Lung (tissue), 11 donors: ENCODE measurements at regions not wholly inside any gene's neighbourhood (a gene's known extent, or its start where the extent isn't known, plus 50 kb on each side); places are given as distances from the start of the nearest gene placed in this dataset.

Experiments
- ATAC-seq: fragments of 200-7000 bp; cut with Tn5 transposase; one replicate; pipeline ENCODE4 v1.9.1; 2020; ENCODE audit warnings: moderate number of reproducible peaks; ENCODE audit not compliant: insufficient read depth, low FRiP score
- DNase-seq, 3 donors: peaks; one replicate each; pipeline ENCODE4 v3.0.0-alpha.2; 2013 to 2017
- H3K27ac ChIP-seq, 2 donors: one replicate each; pipeline ENCODE4 v1.5.1; 2013; ENCODE audit warnings: mild to moderate bottlenecking in 2 of 2, moderate library complexity in 2 of 2, control low read depth in 1 of 2, inconsistent platforms in 1 of 2, low read depth in 1 of 2, low read length in 1 of 2
- H3K27me3 ChIP-seq, 3 donors: one replicate each; pipeline ENCODE4 v1.5.1; 2013; ENCODE audit warnings: low read length in 2 of 3; ENCODE audit not compliant: control insufficient read depth in 3 of 3, insufficient read depth in 3 of 3
- H3K36me3 ChIP-seq, 4 donors: one replicate each; pipeline ENCODE4 v1.5.1; 2013; ENCODE audit warnings: low read length in 4 of 4, mild to moderate bottlenecking in 1 of 4, moderate library complexity in 1 of 4; ENCODE audit not compliant: control insufficient read depth in 4 of 4, insufficient read depth in 4 of 4
- H3K4me1 ChIP-seq, 5 donors: one replicate each; pipeline ENCODE4 v1.5.1; 2013; ENCODE audit warnings: low read length in 5 of 5, mild to moderate bottlenecking in 2 of 5, moderate library complexity in 1 of 5; ENCODE audit not compliant: control insufficient read depth in 5 of 5, insufficient read depth in 5 of 5
- H3K4me3 ChIP-seq: one replicate; pipeline ENCODE4 v1.5.1; 2013; ENCODE audit warnings: mild to moderate bottlenecking, control low read depth, moderate library complexity
- H3K9ac ChIP-seq, 2 donors: one replicate each; pipeline ENCODE4 v1.5.1; 2013; ENCODE audit warnings: low read length in 2 of 2, control low read depth in 1 of 2; ENCODE audit not compliant: insufficient read depth in 1 of 2
- H3K9me3 ChIP-seq, 4 donors: one replicate each; pipeline ENCODE4 v1.5.1; 2013; ENCODE audit warnings: low read length in 3 of 4, mild to moderate bottlenecking in 1 of 4, moderate library complexity in 1 of 4; ENCODE audit not compliant: control insufficient read depth in 4 of 4, insufficient read depth in 3 of 4
- WGBS, 2 donors: extraction: QIAGEN DNeasy Blood & Tissue Kit; methylation state at CpG; one replicate each; pipeline ENCODE4 v1.1.7; 2013; 5-methylcytosine and 5-hydroxymethylcytosine counted together
- TF ChIP-seq, protein P1 (sequence below): IDR thresholded peaks from 2 replicates; pipeline ENCODE4 v1.5.1; 2012; ENCODE audit warnings: mild to moderate bottlenecking; ENCODE audit errors: control extremely low read depth, extremely low read depth
- donor health status: control.
- donor health status: control.
- donor health status: Bipolar disorder and iron deficiency.
- donor health status: healthy.
- donor health status: DM: yes; HTN: yes; CAD: no.

DNA sequence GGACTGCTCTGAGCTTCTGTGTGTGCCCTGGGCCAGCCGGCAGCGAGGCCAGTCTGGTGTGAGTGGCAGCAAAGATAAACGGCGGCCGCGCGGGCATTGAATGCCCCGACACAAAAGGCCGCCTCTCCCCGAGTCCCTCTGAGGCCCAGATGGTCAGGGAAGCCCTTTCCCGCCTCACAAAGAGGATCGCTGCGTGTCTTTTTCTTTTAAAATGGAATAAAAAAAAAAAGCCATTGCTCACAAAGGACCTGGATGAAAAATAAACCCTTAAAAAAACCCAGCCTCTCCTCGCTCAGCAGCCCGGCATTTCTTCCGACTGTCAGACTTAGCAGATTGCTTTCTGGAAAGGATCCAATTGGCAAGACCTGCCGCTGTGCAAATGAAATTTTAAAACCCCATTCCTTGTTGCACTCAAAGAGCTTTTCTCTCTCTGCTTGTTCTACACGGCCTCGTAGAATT, 578.7 kb downstream of the BCOR start:
- Histone ChIP-seq H3K27ac (peak overlapping the region in 1 of 2 donors; percentile 90), H3K4me3 (no peak overlapping the region), H3K36me3 (no peaks in the 10 kb centered on the region), H3K4me1 (peaks cover 0 to 31% (median 6%) of the 10 kb centered on the region in 5 donors), H3K9me3 (peaks cover 0 to 9% (median 0%) of the 10 kb centered on the region in 4 donors), H3K27me3 (peaks cover 0 to 8% (median 0%) of the 10 kb centered on the region in 3 donors), H3K9ac (peak overlapping the region in 1 of 2 donors; percentile 49)
- ATAC-seq, result no peak
- peak; percentile 78 to 96 (median 91) for DNase-seq
- TF ChIP-seq, protein P1, sequence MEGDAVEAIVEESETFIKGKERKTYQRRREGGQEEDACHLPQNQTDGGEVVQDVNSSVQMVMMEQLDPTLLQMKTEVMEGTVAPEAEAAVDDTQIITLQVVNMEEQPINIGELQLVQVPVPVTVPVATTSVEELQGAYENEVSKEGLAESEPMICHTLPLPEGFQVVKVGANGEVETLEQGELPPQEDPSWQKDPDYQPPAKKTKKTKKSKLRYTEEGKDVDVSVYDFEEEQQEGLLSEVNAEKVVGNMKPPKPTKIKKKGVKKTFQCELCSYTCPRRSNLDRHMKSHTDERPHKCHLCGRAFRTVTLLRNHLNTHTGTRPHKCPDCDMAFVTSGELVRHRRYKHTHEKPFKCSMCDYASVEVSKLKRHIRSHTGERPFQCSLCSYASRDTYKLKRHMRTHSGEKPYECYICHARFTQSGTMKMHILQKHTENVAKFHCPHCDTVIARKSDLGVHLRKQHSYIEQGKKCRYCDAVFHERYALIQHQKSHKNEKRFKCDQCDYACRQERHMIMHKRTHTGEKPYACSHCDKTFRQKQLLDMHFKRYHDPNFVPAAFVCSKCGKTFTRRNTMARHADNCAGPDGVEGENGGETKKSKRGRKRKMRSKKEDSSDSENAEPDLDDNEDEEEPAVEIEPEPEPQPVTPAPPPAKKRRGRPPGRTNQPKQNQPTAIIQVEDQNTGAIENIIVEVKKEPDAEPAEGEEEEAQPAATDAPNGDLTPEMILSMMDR, result no peak
- 40 to 47% methylated on average over 17 to 19 of the region's 19 CpGs for WGBS, 2 donors

DNA sequence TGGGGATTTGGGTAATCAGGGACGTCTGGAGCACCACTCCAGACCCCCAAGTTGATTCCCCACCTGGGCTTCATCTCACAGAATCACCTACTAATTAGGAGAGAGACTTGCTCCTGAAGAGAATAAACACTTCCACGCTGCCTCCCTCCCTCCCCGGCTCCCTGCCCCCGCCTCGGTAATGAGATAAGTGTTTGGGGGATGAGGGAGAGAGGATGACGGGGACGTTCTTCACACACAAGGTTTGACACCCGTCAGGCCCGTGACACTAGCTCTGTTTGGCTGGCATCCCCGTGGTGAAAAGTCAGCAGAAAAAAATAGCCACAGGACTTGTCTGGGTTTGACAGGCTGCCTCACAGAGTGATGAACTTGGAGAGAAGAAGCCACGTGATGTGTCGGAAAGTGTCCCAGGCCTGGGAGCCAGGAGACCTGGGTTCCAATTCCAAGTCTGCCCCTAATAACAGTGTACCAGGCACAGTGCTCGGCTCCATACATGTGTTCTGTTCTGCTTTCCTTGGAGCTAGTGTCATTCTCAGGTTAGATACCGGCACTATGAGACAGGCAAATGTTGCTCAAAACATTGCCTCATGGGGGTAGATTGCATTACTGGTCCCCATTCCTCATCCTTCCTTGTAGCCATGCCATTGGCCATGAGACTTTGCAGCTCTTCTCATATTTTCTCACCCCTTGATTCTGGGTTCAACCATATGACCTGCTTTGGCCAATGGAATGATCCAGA, 578.0 kb downstream of the BCOR start:
- peaks cover 0 to 8% (median 0%) of the 10 kb centered on the region in 3 donors for H3K27me3 ChIP-seq
- H3K4me1 ChIP-seq, result peaks cover 0 to 31% (median 5%) of the 10 kb centered on the region in 5 donors
- H3K9me3 ChIP-seq, result peaks cover 0 to 8% (median 0%) of the 10 kb centered on the region in 4 donors
- TF ChIP-seq, protein P1, result no peak
- DNase-seq (peak in 2 of 3 donors; percentile 34 to 46), ATAC-seq (no peak)
- H3K9ac ChIP-seq, result peak overlapping the region in 1 of 2 donors; percentile 49
- H3K27ac ChIP-seq, result peak overlapping the region in 1 of 2 donors; percentile 90
- H3K36me3 ChIP-seq, result no peaks in the 10 kb centered on the region
- WGBS, 2 donors, result 60 to 70% methylated on average over 12 to 14 of the region's 14 CpGs
- H3K4me3 ChIP-seq, result no peak overlapping the region

DNA sequence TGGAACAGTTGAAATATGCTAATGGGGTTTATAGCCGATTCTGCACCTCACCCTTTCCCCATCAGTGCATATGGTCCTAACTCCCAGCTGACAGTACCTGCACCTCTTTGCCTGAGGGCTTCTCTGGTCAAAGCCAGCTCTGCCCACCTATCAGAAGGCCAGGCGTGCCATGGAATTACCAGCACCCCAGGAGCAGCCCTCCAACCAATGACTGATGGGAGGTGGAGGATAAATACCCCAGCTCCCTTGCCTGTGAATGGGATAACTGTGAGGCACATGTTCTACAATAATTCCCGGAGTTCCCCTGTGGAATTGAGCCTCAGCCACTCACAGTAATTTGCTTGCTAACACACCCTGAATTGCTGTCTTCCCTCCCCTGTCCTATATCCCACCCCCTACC, 572.0 kb downstream of the BCOR start:
- no peak overlapping the region for H3K4me3 ChIP-seq
- TF ChIP-seq, protein P1, result no peak
- no peak for ATAC-seq
- 80 to 97% methylated on average over 3 of the region's 3 CpGs for WGBS, 2 donors
- H3K4me1 ChIP-seq, result no peaks in the 10 kb centered on the region
- no peak for DNase-seq
- H3K27me3 ChIP-seq, result peaks cover 0 to 12% (median 5%) of the 10 kb centered on the region in 3 donors
- no peak overlapping the region for H3K27ac ChIP-seq
- H3K9ac ChIP-seq, result no peak overlapping the region
- no peaks in the 10 kb centered on the region for H3K36me3 ChIP-seq
- peaks cover 0 to 13% (median 2%) of the 10 kb centered on the region in 4 donors for H3K9me3 ChIP-seq
